Activated T-cell treated with anti-CD3 and anti-CD28 coated beads for 24 hours (primary cell): ENCODE measurements at regions not wholly inside any gene's neighbourhood (a gene's known extent, or its start where the extent isn't known, plus 50 kb on each side); places are given as distances from the start of the nearest gene placed in this dataset.

Experiments
- DNase-seq: peaks from one replicate; pipeline ENCODE4 v3.0.0-alpha.2; 2020; ENCODE audit warnings: low read depth

DNA sequence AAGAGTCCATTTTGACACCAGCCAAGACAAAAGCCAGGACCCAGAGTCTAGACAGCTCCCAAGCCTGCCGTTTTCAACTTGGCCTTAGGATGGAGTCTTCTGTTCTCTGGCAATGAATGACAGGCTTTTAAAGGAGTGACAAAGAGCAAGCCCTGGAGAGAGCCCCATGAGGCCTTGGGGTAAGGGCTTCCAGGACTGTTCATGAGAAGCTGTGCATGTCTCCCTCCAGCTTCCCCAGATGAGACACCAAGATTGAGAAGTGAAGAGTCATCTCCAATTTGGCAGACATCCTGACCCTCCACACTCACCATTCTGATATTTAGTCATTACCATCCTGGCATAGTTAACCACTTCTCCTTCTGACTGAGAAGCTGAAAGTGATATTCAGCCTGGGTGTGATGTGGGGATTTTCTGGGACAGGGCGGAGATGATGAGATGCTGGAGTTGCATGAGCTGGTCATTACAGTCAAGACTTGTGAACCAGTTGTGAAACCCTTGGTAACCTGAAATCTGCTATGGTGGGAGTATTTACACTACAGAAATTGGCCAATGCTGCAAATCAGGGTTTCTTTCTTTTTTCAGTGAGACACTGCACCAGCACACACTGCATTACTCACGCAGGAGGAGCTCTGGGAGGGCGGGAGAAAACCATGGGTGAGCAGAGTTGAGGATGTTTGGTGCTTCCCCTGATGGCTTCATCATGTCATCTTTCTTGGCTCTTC is 77.8 kb downstream of the VCPKMT start:
- peak; percentile 72 for DNase-seq

DNA sequence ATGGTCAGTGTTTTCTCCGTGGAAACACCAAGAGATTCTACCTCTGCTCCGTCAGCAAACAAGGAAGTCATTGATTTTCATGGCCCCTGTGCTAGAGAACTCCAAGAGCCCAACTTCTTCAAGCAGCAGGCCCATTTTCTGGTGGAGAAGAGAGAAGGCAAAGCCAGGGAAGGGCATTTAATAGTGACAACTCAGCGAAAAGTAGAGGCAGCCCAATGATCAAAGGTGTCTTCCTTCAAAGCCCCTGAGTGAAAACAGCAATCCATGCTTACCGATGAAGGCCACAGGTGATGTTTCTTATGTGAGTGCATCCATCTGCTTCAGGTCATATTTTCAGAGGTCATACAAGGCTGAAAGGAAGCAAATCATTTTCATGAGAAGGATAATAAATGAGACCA is 77.3 kb downstream of the VCPKMT start:
- no peak for DNase-seq

- no peak for DNase-seq
Measured at GRCh38 chr14:50039734-50040400, 76.5 kb downstream of the VCPKMT start.

GRCh38 chr14:50040401-50040775 is 76.0 kb downstream of the VCPKMT start:
- DNase-seq = peak; percentile 24

DNA sequence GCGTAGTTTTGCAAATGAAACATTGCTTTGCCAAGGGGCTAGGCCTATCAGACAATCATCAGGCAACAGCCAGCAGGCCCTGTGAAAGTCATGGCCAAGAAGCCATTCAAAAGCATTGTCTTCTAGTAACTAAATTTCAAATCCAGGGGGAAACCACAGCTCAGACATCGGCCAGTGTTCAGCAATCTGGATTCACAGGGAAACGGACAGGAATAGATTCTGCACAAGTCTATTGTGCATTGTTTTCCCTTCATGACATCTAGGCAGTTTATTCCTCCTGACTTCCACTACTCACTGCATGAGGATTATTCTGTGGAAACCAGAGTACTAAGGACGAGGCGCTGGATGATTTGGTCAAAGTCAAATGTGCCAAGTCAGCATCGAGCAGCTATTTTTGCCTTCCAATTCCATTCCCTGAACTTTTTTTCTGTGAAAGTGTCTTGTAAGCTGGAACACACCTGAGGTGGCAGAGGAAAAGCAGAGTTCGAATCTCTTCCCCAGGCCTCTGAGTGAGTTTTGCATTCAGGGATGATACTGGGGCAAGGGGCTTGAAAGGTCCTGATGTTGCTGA is 75.4 kb downstream of the VCPKMT start:
- DNase-seq = no peak

DNA sequence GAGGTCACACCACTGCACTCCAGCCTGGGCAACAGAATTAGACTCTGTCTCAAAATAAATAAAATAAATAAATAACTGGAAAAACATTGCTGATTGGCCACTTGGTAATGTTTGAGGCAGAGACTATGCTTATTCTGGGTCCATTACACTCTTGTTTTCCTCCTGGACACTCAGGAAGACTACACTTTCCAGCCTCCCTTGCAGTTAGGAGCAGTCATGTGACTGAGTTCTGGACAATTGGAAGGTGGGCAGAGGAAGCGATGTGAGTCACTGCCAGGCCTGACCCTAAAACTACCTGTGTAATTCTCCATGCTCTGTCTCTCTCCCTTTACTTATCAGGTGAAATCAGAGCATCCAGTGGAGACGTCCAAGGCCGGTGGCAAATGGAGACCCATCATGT is 74.4 kb downstream of the VCPKMT start:
- DNase-seq = no peak

- DNase-seq = no peak
Measured at GRCh38 chr14:50044042-50044651, 72.2 kb downstream of the VCPKMT start.

DNA sequence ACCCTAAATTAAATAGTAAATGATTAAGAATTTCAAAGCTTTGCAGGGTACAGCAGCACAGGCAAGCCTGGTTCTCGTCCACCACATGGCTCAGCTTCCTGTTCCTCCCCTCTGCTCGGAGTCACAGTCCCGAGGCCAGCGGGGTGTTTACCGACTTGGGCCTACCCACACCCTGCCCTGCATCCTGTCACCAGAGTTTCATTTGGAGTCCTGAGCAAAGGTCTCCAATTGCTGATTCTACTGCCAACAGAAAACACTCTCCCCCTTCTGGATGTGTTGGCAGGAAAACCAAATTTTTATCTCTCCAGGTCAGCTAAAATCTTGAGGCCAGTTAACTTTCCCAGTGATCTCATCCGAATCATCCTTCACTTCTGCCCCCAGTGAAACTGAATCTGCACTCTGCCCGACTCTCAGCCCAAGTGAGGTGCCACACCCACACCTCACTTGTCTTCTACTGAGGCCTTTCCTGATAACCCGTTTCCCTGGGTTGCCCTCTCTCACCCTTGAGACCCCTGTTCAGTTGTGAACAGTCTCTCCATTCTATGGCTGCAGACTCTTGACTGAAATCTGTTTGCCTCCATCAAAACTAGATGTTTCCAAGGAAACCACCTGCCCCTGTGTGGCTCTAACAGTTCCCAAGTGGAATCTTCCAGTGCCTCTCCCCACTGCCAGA is 71.2 kb downstream of the VCPKMT start:
- peak; percentile 67 for DNase-seq

DNA sequence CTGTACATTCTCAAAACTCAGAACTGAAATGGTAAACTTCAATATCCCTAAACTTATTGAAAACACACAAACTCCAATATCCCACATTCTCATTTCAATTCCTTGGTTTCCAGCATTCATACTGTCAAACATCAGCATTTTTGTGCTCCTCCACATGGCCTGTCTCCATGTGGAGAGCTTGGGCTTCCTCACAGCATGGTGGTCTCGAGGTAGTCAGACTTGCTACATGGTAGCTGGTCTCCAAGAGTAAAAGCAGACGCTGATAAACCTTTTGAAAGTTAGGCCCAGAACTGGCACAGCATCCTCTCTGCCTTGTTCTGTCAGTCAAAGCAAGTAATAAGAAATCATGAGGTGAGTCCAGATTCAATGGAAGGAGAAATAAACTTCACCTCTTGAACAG is 70.5 kb downstream of the VCPKMT start:
- DNase-seq = no peak

DNA sequence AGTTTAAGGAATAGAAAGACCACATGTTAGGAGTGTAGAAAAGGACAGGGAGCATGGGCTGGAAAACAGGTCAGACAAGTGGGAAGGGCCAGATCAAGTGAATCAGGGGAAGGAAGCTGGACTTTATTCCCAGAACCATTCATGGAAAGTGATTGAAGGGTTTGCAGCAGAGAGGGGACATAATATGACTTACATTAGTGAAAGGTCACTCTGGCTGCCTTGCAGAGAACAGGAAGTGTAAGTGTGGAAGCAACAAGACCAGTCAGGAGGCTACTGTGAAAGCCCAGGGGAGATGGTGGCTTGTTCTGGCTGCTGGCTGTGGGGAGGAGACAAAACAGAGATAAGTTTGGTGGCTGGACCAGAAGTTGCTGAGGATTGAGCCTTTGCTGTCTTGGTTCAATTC is 69.1 kb downstream of the VCPKMT start:
- DNase-seq = no peak

DNA sequence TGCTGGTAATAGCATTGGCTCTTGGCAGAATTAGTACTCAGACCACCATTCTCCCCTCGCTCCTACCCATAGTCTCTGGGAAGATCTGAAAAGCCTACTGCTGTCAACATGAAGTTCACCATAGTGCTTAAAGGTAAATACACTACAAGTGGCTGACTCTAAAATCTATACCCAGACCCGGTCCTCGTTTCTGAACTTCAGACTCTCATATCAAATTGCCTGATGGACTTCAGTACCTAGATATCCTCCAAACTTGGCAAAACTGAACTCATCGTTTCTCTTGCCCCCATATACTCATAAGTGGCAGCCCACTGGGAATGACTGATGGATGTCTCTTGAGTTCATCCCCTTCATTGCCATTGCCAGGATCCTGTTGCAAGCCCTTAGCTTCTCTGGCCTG is 67.3 kb downstream of the VCPKMT start:
- DNase-seq = no peak

DNA sequence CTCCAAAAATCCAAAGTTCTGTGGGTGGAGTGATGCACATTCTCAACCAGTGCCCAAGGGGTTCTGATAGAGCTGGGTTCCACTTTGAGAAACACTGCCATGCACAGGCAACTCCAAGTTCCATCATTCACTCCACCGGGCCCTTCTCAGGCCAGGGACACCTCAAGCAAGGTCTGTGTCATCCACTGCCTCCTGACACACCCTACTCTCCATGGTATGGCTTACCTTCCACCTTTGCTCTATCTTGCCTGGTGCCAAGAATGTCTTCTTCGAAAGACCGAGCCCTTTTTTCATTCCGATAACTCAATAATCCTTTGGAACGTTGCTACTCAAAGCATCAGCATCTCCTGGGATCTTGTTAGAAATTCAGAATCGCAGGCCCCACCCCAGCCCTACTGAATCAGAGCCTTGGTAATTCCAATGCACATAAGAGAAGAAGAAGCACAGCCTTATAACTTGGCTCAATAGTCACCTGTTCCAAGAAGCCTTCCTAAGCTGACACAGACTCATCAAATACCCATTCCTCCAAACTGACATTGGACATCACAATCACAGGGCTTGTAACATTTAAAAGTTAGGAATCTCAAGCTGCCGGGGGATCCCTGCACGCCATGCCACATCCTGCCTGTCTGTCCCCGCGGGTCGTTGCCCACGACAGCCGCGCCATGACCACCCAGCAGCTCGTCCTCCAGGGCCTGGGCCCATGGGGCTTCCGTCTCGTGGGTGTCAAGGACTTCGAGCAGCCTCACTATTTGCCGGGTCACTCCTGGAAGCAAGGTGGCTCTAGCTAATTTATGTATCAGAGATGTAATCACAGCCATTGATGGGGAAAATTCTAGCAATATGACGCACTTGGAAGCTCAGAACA is 66.4 kb downstream of the VCPKMT start:
- no peak for DNase-seq

- no peak for DNase-seq
Measured at GRCh38 chr14:50051106-50051505, 65.3 kb downstream of the VCPKMT start.

- no peak for DNase-seq
Measured at GRCh38 chr14:50051706-50052105, 64.7 kb downstream of the VCPKMT start.

DNA sequence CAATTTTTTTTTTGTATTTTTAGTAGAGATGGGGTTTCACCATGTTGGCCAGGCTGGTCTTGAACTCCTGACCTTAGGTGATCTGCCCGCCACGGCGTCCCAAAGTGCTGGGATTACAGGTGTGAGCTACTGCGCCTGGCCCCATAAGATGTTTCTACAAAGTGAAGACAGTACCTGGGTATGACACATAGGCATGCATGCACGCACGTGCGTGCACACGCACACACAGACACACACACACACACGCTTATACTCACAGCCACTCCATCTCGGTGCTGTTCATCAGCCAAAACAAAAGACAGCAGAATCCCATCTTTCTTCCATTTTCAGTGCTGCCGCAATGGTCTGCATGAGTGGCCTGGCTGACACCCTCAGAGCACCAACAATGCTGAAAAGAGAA is 63.9 kb downstream of the VCPKMT start:
- DNase-seq = no peak

- DNase-seq = no peak
Measured at GRCh38 chr14:50053935-50054334, 62.4 kb downstream of the VCPKMT start.

- no peak for DNase-seq
Measured at GRCh38 chr14:50055461-50056228, 60.7 kb downstream of the VCPKMT start.

GRCh38 chr14:50056435-50056834 is 59.9 kb downstream of the VCPKMT start:
- DNase-seq = no peak

DNA sequence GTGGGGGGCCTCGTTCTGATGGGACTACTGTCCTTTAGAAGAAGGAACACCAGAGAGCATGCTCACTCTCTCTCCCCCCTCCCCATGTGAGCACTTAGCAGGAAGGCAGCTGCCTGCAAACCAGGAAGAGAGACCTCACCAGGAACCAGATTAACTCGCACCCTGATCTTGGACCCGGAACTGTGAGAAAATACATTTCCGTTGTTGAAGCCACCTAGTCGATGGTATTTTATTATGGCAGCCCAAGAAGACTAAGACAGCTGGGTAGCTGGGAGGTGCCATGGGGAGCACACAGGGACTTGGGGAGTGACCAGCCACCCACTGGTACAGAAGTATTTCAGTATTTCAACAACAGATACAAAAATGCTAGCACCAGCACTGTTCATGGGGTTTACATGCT is 59.0 kb downstream of the VCPKMT start:
- DNase-seq = no peak

DNA sequence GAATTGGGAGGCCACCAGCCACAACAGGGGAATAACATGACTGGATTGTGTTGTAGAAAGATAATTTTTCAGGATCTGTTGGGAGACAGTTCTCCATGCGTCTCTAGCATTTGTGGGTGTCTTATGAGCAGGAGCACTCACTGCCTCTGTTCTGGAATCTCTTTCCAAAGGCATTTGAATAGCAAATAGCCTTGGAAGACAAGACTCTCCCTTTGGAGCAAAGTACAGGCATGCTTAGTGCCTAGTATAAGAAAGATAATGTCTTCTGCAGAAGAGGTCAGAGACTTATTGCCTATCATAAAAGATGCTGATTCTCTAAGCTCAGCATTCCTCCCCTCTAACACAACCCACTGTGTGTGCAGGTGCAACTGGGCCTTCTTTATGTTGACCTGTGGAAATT is 58.3 kb downstream of the VCPKMT start:
- DNase-seq = no peak
